ENCODE measurements at regions not wholly inside any gene's neighbourhood (a gene's known extent, or its start where the extent isn't known, plus 50 kb on each side); places are given as distances from the start of the nearest gene placed in this dataset.
"Not testable (repeated sequence)": the region's sequence is repeated elsewhere in the genome, so short reads cannot be mapped to it uniquely, and the experiment has no call there.

- no peaks in the 10 kb centered on the region for H3K36me3 Mint-ChIP-seq (ENCODE audit: insufficient read depth)
- H3K9me3 Mint-ChIP-seq (ENCODE audit: low read depth), result peaks cover 7% of the 10 kb centered on the region
- H3K4me1 Mint-ChIP-seq (ENCODE audit: low read depth), result no peaks in the 10 kb centered on the region
- H3K27ac Mint-ChIP-seq, result no peak overlapping the region
- TF ChIP-seq CTCF (IDR thresholded peaks at IDR 0.05; ENCODE audit: unreplicated experiment), result no peak
- no peak overlapping the region for H3K4me3 Mint-ChIP-seq (ENCODE audit: low read depth)
- peaks cover 4% of the 10 kb centered on the region for H3K27me3 Mint-ChIP-seq
- DNase-seq (ENCODE audit: low spot score, unreplicated experiment), result no peak
Observed at GRCh38 chr3:33940149-33940548, 141.7 kb downstream of the PDCD6IP start.

GRCh38 chr3:33940736-33941135, 142.3 kb downstream of the PDCD6IP start:
- Mint-ChIP-seq H3K4me1 (ENCODE audit: low read depth) (no peaks in the 10 kb centered on the region), H3K9me3 (ENCODE audit: low read depth) (peaks cover 2% of the 10 kb centered on the region), H3K27ac (no peak overlapping the region), H3K4me3 (ENCODE audit: low read depth) (no peak overlapping the region), H3K27me3 (peaks cover 4% of the 10 kb centered on the region), H3K36me3 (ENCODE audit: insufficient read depth) (no peaks in the 10 kb centered on the region)
- DNase-seq (ENCODE audit: low spot score, unreplicated experiment), result no peak
- TF ChIP-seq CTCF (IDR thresholded peaks at IDR 0.05; ENCODE audit: unreplicated experiment), result no peak

- H3K27ac Mint-ChIP-seq, result no peak overlapping the region
- peaks cover 4% of the 10 kb centered on the region for H3K27me3 Mint-ChIP-seq
- H3K9me3 Mint-ChIP-seq (ENCODE audit: low read depth), result no peaks in the 10 kb centered on the region
- no peak for TF ChIP-seq CTCF (IDR thresholded peaks at IDR 0.05; ENCODE audit: unreplicated experiment)
- no peak overlapping the region for H3K4me3 Mint-ChIP-seq (ENCODE audit: low read depth)
- no peaks in the 10 kb centered on the region for H3K4me1 Mint-ChIP-seq (ENCODE audit: low read depth)
- no peaks in the 10 kb centered on the region for H3K36me3 Mint-ChIP-seq (ENCODE audit: insufficient read depth)
- no peak for DNase-seq (ENCODE audit: low spot score, unreplicated experiment)
Observed at GRCh38 chr3:33941804-33942203, 143.4 kb downstream of the PDCD6IP start.

GRCh38 chr3:33942483-33943150, 144.2 kb downstream of the PDCD6IP start:
- no peak for DNase-seq (ENCODE audit: low spot score, unreplicated experiment)
- Mint-ChIP-seq H3K27ac (no peak overlapping the region), H3K9me3 (ENCODE audit: low read depth) (no peaks in the 10 kb centered on the region), H3K4me3 (ENCODE audit: low read depth) (no peak overlapping the region), H3K27me3 (peaks cover 4% of the 10 kb centered on the region), H3K36me3 (ENCODE audit: insufficient read depth) (no peaks in the 10 kb centered on the region), H3K4me1 (ENCODE audit: low read depth) (no peaks in the 10 kb centered on the region)
- TF ChIP-seq CTCF (IDR thresholded peaks at IDR 0.05; ENCODE audit: unreplicated experiment), result no peak

GRCh38 chr3:33943277-33943676, 144.8 kb downstream of the PDCD6IP start:
- TF ChIP-seq CTCF (IDR thresholded peaks at IDR 0.05; ENCODE audit: unreplicated experiment), result no peak
- H3K4me3 Mint-ChIP-seq (ENCODE audit: low read depth), result no peak overlapping the region
- H3K9me3 Mint-ChIP-seq (ENCODE audit: low read depth), result no peaks in the 10 kb centered on the region
- H3K27ac Mint-ChIP-seq, result no peak overlapping the region
- peaks cover 3% of the 10 kb centered on the region for H3K27me3 Mint-ChIP-seq
- H3K36me3 Mint-ChIP-seq (ENCODE audit: insufficient read depth), result no peaks in the 10 kb centered on the region
- no peak for DNase-seq (ENCODE audit: low spot score, unreplicated experiment)
- no peaks in the 10 kb centered on the region for H3K4me1 Mint-ChIP-seq (ENCODE audit: low read depth)

GRCh38 chr3:33946612-33947011, 148.2 kb downstream of the PDCD6IP start:
- not testable (repeated sequence) for H3K4me1 Mint-ChIP-seq (ENCODE audit: low read depth); H3K4me3 Mint-ChIP-seq (ENCODE audit: low read depth); DNase-seq (ENCODE audit: low spot score, unreplicated experiment); H3K27ac Mint-ChIP-seq; H3K36me3 Mint-ChIP-seq (ENCODE audit: insufficient read depth); H3K9me3 Mint-ChIP-seq (ENCODE audit: low read depth)
- peaks cover 10% of the 10 kb centered on the region for H3K27me3 Mint-ChIP-seq
